Esophagus squamous epithelium (tissue), 5 donors: ENCODE measurements at regions not wholly inside any gene's neighbourhood (a gene's known extent, or its start where the extent isn't known, plus 50 kb on each side); places are given as distances from the start of the nearest gene placed in this dataset.
"Not testable (repeated sequence)": the region's sequence is repeated elsewhere in the genome, so short reads cannot be mapped to it uniquely, and the experiment has no call there.

ENCODE experiments used
- DNase-seq: peaks from one replicate; lab custom pipeline; 2025; lab: John Stamatoyannopoulos, UW
- H3K27ac ChIP-seq, 4 donors: fragments of 200-600 bp; sonication (generic); one replicate each; pipeline ENCODE4 v1.5.1; 2016 to 2019; ENCODE audit warnings: mild to moderate bottlenecking in 1 of 4
- H3K27me3 ChIP-seq, 4 donors: fragments of 200-600 bp; sonication (generic); 1 replicate in 3 of 4; 2 replicates in 1 of 4; pipeline versions ENCODE4 v1.5.1 to v1.6.0; 2017 to 2021; ENCODE audit warnings: antibody characterized with exemption in 1 of 4
- H3K36me3 ChIP-seq, 3 donors: fragments of 200-600 bp; sonication (generic); one replicate each; pipeline ENCODE4 v1.5.1; 2016 to 2019
- H3K4me1 ChIP-seq, 3 donors: fragments of 200-600 bp; sonication (generic); one replicate each; pipeline ENCODE4 v1.5.1; 2017 to 2019
- H3K4me3 ChIP-seq, 4 donors: fragments of 200-600 bp; sonication (generic); 1 replicate in 3 of 4; 2 replicates in 1 of 4; pipeline ENCODE4 v1.5.1; 2016 to 2019; ENCODE audit warnings: mild to moderate bottlenecking in 2 of 4, moderate library complexity in 1 of 4
- H3K9me3 ChIP-seq, 3 donors: fragments of 200-600 bp; sonication (generic); one replicate each; pipeline ENCODE4 v1.5.1; 2016 to 2019
- POLR2A ChIP-seq, 4 donors: fragments of 450-650 bp; IDR thresholded peaks; one replicate each; pipeline ENCODE4 v1.6.1; 2017; ENCODE audit warnings: antibody characterized with exemption in 4 of 4, mild to moderate bottlenecking in 4 of 4, moderate library complexity in 3 of 4
- WGBS, 2 donors: methylation state at CpG; one replicate each; pipeline ENCODE4 v1.1.5; 2018; 5-methylcytosine and 5-hydroxymethylcytosine counted together
- intact Hi-C: fragments of 100-400 bp; cut with DNase I; formaldehyde crosslinking; loops from one replicate; pipeline ENCODE4 v1.15.0; 2022
- TF ChIP-seq, protein P1 (sequence below), 6 experiments: fragments of 450-650 bp in 4 of 6; fragments of 200-600 bp in 2 of 6; sonication (generic) in 2 of 6; IDR thresholded peaks; one replicate each; pipeline ENCODE4 v1.5.1; 2016 to 2019; ENCODE audit warnings: antibody characterized with exemption in 6 of 6, mild to moderate bottlenecking in 4 of 6, moderate library complexity in 4 of 6
- donor health status: DM: yes; HTN: yes; CAD: no.

- H3K27ac ChIP-seq, result peak overlapping the region in 2 of 4 donors; percentile 10 to 17
- 3 to 4% methylated on average over 2 to 9 of the region's 33 CpGs for WGBS, 2 donors
- intact Hi-C loops, DNase-seq, H3K9me3 ChIP-seq, H3K36me3 ChIP-seq: not testable (repeated sequence)
- TF ChIP-seq, protein P1, sequence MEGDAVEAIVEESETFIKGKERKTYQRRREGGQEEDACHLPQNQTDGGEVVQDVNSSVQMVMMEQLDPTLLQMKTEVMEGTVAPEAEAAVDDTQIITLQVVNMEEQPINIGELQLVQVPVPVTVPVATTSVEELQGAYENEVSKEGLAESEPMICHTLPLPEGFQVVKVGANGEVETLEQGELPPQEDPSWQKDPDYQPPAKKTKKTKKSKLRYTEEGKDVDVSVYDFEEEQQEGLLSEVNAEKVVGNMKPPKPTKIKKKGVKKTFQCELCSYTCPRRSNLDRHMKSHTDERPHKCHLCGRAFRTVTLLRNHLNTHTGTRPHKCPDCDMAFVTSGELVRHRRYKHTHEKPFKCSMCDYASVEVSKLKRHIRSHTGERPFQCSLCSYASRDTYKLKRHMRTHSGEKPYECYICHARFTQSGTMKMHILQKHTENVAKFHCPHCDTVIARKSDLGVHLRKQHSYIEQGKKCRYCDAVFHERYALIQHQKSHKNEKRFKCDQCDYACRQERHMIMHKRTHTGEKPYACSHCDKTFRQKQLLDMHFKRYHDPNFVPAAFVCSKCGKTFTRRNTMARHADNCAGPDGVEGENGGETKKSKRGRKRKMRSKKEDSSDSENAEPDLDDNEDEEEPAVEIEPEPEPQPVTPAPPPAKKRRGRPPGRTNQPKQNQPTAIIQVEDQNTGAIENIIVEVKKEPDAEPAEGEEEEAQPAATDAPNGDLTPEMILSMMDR (IDR thresholded peaks at IDR 0.05), result peak; percentile 82 to 98 (median 93)
- H3K27me3 ChIP-seq, result peaks cover 0 to 63% (median 0%) of the 10 kb centered on the region in 4 donors
- H3K4me1 ChIP-seq, result peaks cover 3 to 20% (median 7%) of the 10 kb centered on the region in 3 donors
- peak overlapping the region; percentile 8 to 57 (median 30) for H3K4me3 ChIP-seq
Measured at GRCh38 chr4:1548827-1549637, 135.1 kb downstream of the FAM53A start.

DNA sequence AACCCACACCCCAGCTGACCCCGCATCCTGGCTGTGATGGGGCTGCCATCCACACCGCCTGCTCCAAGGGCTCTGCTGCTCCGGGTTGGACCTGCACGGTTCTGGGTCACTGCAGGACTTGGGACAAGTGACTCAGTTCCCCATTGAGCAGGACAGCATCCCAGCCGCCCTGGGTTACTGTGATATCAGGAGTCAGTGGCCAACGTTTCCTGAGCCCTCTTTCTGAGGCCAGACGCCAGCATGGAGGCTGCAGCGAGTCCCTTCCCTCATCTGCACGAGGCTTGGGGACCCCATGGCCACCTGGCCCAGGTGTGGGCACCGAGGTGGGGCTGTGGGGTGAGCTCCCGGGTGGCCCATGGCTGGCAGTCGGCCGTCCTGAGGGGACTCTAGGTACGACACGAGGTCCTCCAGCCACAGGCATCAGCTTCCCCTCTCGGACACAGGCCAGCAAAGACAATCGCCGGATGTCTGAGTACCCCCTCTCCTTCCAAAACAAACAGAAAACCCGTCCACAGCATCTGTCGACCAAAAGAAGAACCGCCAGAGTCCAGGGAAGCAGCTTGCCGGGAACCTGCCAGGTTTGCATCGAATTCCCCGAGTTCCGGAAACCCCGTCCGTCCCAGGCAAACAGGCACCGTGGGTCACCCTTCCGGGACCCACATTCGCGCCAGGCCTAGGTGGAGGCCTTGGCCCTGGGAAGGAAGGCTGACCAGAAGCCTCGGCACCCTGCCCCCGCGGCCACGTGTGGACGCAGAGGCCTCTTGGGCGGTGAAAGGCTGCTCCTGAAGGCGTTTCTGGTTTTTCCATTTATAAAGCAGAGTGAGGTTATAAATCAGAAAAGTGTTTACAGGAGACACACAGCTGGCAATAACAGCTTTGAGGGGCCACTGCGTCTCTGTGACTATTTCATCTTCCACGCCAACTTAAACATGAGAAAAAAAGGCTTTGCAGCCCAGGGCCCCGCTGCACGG is 136.0 kb downstream of the FAM53A start:
- no peak for TF ChIP-seq POLR2A (IDR thresholded peaks at IDR 0.05)
- TF ChIP-seq, protein P1 (IDR thresholded peaks at IDR 0.05), result no peak
- intact Hi-C loops, result no loop called here
- Histone ChIP-seq H3K36me3 (no peaks in the 10 kb centered on the region), H3K9me3 (no peaks in the 10 kb centered on the region), H3K4me1 (peaks cover 3 to 20% (median 7%) of the 10 kb centered on the region in 3 donors), H3K4me3 (peak overlapping the region; percentile 8 to 57 (median 30)), H3K27me3 (peaks cover 0 to 54% (median 0%) of the 10 kb centered on the region in 4 donors), H3K27ac (peak overlapping the region in 3 of 4 donors; percentile 6 to 68 (median 38))
- WGBS, 2 donors, result 36 to 48% methylated on average over 9 to 21 of the region's 42 CpGs
- no peak for DNase-seq

- Histone ChIP-seq H3K27me3 (peaks cover 0 to 46% (median 0%) of the 10 kb centered on the region in 4 donors), H3K36me3 (no peaks in the 10 kb centered on the region), H3K27ac (peak overlapping the region in 3 of 4 donors; percentile 6 to 68 (median 38)), H3K9me3 (no peaks in the 10 kb centered on the region), H3K4me1 (peaks cover 3 to 20% (median 7%) of the 10 kb centered on the region in 3 donors), H3K4me3 (peak overlapping the region in 3 of 4 donors; percentile 6 to 57 (median 33))
- intact Hi-C loops, result no loop called here
- TF ChIP-seq POLR2A (IDR thresholded peaks at IDR 0.05), result no peak
- TF ChIP-seq, protein P1 (IDR thresholded peaks at IDR 0.05), result no peak
- no peak for DNase-seq
- 56 to 77% methylated on average over 5 to 12 of the region's 19 CpGs for WGBS, 2 donors
Measured at GRCh38 chr4:1547131-1547855, 136.8 kb downstream of the FAM53A start.

DNA sequence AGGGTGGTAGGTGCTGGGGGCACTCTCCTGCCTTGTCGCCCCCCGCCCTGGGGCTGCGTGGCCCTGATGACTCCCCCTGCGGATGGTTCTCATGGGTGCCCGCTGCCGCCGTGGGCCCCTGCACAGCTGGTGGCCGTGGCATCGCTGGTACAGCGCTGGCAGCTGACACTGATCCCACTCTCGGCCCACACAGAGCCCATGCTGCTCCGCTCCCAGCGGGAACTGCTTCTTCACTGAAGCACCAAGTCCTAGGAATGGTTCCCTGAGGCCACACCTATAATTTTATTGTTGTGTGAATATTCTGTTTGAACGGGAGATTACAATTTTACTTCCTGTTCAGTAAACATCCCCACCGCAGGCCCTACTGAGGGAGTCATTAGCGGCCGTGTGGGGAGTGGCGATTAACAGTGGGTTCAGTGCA is 138.6 kb upstream of the NKX1-1 start:
- Histone ChIP-seq H3K4me3 (peak overlapping the region in 2 of 4 donors; percentile 20 to 43), H3K4me1 (peaks cover 3 to 28% (median 7%) of the 10 kb centered on the region in 3 donors), H3K36me3 (no peaks in the 10 kb centered on the region), H3K27ac (peak overlapping the region in 3 of 4 donors; percentile 49 to 75 (median 70)), H3K27me3 (peaks cover 0 to 43% (median 0%) of the 10 kb centered on the region in 4 donors), H3K9me3 (no peaks in the 10 kb centered on the region)
- intact Hi-C loops, result no loop called here
- 57 to 58% methylated on average over 8 to 10 of the region's 18 CpGs for WGBS, 2 donors
- DNase-seq, result no peak
- peak in 1 of 4 donors; percentile 10 for TF ChIP-seq POLR2A (IDR thresholded peaks at IDR 0.05)
- TF ChIP-seq, protein P1 (IDR thresholded peaks at IDR 0.05), result no peak

- H3K36me3 ChIP-seq, intact Hi-C loops, DNase-seq, H3K9me3 ChIP-seq: not testable (repeated sequence)
- H3K27ac ChIP-seq, result peak overlapping the region in 3 of 4 donors; percentile 49 to 75 (median 70)
- H3K27me3 ChIP-seq, result peaks cover 0 to 42% (median 0%) of the 10 kb centered on the region in 4 donors
- 65 to 69% methylated on average over 4 to 16 of the region's 21 CpGs for WGBS, 2 donors
- peaks cover 3 to 25% (median 7%) of the 10 kb centered on the region in 3 donors for H3K4me1 ChIP-seq
- H3K4me3 ChIP-seq, result peak overlapping the region in 2 of 4 donors; percentile 20 to 43
Measured at GRCh38 chr4:1544435-1544834, 138.2 kb upstream of the NKX1-1 start.
